WERI-Rb-1 (cell line): ENCODE measurements at regions not wholly inside any gene's neighbourhood (a gene's known extent, or its start where the extent isn't known, plus 50 kb on each side); places are given as distances from the start of the nearest gene placed in this dataset.
A peak's percentile ranks its signal among the peaks of the same experiment; 100 is the strongest.
"Not testable (repeated sequence)": the region's sequence is repeated elsewhere in the genome, so short reads cannot be mapped to it uniquely, and the experiment has no call there.

Source experiments
- DNase-seq: peaks from one replicate; pipeline ENCODE4 v3.0.0-alpha.2; 2020
- H3K27ac ChIP-seq: fragments of 250-450 bp; sonication (Bioruptor Pico); 2 replicates; pipeline ENCODE4 v1.5.1; 2020; ENCODE audit warnings: mild to moderate bottlenecking, moderate library complexity
- H3K27me3 ChIP-seq: fragments of 250-450 bp; sonication (Bioruptor Pico); 2 replicates; pipeline ENCODE4 v1.5.1; 2021; ENCODE audit warnings: mild to moderate bottlenecking, low read depth, moderate library complexity; ENCODE audit not compliant: insufficient read depth, severe bottlenecking
- H3K36me3 ChIP-seq: fragments of 250-450 bp; sonication (Bioruptor Pico); 2 replicates; pipeline ENCODE4 v1.5.1; 2020; ENCODE audit warnings: mild to moderate bottlenecking, moderate library complexity
- H3K4me3 ChIP-seq: 2 replicates; pipeline ENCODE4 v1.5.1; 2011; ENCODE audit warnings: low read depth, mild to moderate bottlenecking, control low read depth, low read length
- H3K9me3 ChIP-seq: fragments of 250-450 bp; sonication (Bioruptor Pico); 2 replicates; pipeline ENCODE4 v1.5.1; 2021; ENCODE audit warnings: mild to moderate bottlenecking, moderate library complexity; ENCODE audit not compliant: severe bottlenecking
- TF ChIP-seq, protein P1 (sequence below): IDR thresholded peaks from 2 replicates; pipeline ENCODE4 v1.5.1; 2011; ENCODE audit warnings: low read depth, mild to moderate bottlenecking, control low read depth, inconsistent platforms, low read length

DNA sequence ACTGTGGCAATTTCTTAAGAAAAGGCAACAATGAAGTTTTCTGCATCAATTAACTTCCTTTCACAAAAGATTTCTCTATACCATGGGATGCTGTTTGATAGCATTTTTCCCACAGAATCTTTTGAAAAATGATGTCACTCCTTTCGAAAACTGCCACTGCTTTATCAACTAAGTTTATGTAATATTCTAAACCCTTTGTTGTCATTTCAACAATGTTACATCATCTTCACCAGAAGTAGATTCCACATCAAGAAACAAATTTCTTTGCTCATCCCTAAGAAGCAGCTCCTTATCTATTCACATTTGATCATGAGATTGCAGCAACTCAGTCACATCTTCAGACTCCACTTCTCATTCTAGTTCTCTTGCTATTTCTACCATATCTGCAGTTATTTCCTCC is 116.1 kb upstream of the KCND3 start:
- Histone ChIP-seq H3K9me3 (no peaks in the 10 kb centered on the region), H3K4me3 (no peak overlapping the region), H3K36me3 (no peaks in the 10 kb centered on the region), H3K27ac (no peak overlapping the region), H3K27me3 (no peaks in the 10 kb centered on the region)
- TF ChIP-seq, protein P1, sequence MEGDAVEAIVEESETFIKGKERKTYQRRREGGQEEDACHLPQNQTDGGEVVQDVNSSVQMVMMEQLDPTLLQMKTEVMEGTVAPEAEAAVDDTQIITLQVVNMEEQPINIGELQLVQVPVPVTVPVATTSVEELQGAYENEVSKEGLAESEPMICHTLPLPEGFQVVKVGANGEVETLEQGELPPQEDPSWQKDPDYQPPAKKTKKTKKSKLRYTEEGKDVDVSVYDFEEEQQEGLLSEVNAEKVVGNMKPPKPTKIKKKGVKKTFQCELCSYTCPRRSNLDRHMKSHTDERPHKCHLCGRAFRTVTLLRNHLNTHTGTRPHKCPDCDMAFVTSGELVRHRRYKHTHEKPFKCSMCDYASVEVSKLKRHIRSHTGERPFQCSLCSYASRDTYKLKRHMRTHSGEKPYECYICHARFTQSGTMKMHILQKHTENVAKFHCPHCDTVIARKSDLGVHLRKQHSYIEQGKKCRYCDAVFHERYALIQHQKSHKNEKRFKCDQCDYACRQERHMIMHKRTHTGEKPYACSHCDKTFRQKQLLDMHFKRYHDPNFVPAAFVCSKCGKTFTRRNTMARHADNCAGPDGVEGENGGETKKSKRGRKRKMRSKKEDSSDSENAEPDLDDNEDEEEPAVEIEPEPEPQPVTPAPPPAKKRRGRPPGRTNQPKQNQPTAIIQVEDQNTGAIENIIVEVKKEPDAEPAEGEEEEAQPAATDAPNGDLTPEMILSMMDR = no peak
- DNase-seq = no peak

DNA sequence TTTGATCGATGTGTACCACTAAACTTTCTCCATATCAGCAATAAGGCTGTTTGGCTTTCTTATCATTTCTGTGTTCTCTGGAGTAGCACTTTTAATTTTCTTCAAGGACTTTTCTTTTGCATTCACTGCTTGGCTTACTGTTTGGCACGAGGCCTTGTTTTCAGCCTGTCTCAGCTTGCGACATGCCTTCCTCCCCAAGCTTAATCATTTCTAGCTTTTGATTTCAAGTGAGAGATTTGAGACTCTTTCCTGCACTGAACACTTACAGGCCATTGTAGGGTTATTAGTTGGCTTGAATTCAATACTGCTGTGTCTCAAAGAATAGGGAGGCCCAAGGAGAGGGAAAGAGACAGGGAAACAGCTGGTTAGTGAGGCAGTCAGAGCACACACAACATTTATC is 120.6 kb upstream of the KCND3 start:
- DNase-seq = no peak
- H3K4me3 ChIP-seq = no peak overlapping the region
- H3K36me3 ChIP-seq = no peaks in the 10 kb centered on the region
- no peaks in the 10 kb centered on the region for H3K9me3 ChIP-seq
- H3K27me3 ChIP-seq = no peaks in the 10 kb centered on the region
- no peak overlapping the region for H3K27ac ChIP-seq
- TF ChIP-seq, protein P1 = no peak

DNA sequence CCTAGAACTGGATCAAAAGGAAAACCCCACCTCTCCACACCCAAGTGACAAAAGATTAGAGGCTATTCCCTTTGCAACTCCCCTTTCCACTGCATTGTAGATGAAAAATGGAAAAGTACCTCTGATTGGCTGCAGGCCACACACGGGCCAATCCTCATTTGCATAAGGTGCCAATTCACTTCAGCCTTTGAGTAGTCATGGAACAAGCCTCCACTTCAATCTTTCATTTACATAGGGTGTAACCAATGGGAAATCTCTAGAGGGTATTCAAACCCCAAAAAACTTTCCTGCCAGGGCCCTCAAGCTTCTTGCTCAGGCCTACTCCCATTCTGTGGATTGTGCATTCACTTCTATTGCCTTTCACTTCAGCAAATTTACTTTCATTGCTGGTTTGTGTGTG is 122.3 kb upstream of the KCND3 start:
- H3K4me3 ChIP-seq = no peak overlapping the region
- no peaks in the 10 kb centered on the region for H3K9me3 ChIP-seq
- no peaks in the 10 kb centered on the region for H3K27me3 ChIP-seq
- H3K36me3 ChIP-seq = no peaks in the 10 kb centered on the region
- no peak for DNase-seq
- no peak overlapping the region for H3K27ac ChIP-seq
- TF ChIP-seq, protein P1 = no peak

DNA sequence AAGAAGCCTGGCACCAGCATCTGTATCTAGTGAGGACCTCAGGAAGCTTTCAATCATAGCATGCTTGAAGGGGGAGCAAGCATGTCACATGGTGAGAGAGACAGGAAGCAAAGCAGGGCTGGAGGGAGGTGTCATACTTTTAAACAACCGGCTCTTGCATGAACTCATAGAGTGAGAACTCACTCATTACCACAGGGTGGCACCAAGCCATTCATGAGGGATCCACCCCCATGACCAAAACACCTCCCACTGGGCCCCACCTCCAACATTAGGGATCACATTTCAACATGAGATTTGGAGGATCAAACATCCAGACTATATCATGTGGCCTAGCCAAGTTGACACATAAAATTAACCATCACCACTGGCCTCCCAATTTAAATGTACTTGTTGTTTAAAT is 125.1 kb upstream of the KCND3 start:
- peak; percentile 9 for DNase-seq

DNA sequence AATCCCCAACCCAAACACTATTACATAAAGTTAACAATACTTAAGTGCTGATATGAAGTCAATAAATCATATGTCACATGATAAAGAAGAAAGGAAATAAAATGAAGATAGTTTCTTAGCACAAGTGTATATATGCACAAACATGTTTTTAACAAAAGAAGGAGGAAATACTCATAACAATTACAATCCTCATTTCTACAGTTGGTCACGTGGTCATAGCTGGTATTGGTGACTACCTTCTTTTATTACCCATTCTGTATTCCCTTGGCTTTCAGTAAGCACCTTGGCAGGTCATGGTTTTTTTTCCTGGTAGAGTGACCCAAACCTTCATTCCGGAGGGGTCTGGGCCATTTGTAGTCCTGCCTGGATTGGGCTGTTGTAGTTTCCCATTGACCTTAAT is 137.1 kb upstream of the KCND3 start:
- Histone ChIP-seq H3K27ac (no peak overlapping the region), H3K4me3 (no peak overlapping the region), H3K9me3 (no peaks in the 10 kb centered on the region), H3K27me3 (no peaks in the 10 kb centered on the region), H3K36me3 (no peaks in the 10 kb centered on the region)
- TF ChIP-seq, protein P1 = no peak
- DNase-seq = no peak

More for the DNA sequence above, 125.1 kb upstream of the KCND3 start:
- no peak overlapping the region for H3K4me3 ChIP-seq
- H3K27ac ChIP-seq = no peak overlapping the region
- no peaks in the 10 kb centered on the region for H3K27me3 ChIP-seq
- no peaks in the 10 kb centered on the region for H3K36me3 ChIP-seq
- TF ChIP-seq, protein P1 = 0 out of 2 replicates have a peak, but pooled peaks have one; percentile 3
- H3K9me3 ChIP-seq = no peaks in the 10 kb centered on the region

DNA sequence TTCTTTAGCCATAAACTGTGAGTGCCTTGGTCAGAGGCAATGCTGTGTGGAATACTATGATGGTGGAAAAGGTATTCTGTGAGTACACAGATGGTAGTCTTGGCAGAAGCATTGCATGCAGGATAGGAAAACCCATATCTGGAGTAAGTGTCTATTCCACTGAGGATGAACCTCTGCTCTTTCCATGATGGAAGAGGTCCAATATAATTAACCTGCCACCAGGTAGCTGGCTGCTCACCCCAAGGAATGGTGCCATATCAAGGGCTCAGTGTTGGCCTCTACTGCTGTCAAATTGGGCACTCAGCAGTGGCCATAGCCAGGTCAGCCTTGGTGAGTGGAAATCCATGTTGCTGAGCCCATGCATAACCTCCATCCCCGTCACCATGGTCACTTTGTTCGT is 138.1 kb upstream of the KCND3 start:
- H3K27me3 ChIP-seq, H3K9me3 ChIP-seq, DNase-seq, H3K36me3 ChIP-seq, H3K4me3 ChIP-seq, H3K27ac ChIP-seq: not testable (repeated sequence)
